Psoas muscle (tissue), 7 donors: ENCODE measurements at regions not wholly inside any gene's neighbourhood (a gene's known extent, or its start where the extent isn't known, plus 50 kb on each side); places are given as distances from the start of the nearest gene placed in this dataset.

ENCODE experiments used
- ATAC-seq, 4 donors: fragments of 200-7000 bp; cut with Tn5 transposase; one replicate each; pipeline ENCODE4 v1.9.1; 2020; ENCODE audit warnings: moderate library complexity in 3 of 4, mild to moderate bottlenecking in 2 of 4
- DNase-seq, 2 donors: peaks; one replicate each; pipeline ENCODE4 v3.0.0-alpha.2; 2020
- H3K27ac ChIP-seq: fragments of 200-600 bp; one replicate; pipeline ENCODE4 v1.8.0; 2022
- H3K27me3 ChIP-seq, 3 donors: fragments of 200-600 bp in 1 of 3; one replicate each; pipeline versions ENCODE4 v1.6.1 to v1.8.0; 2013 to 2022; ENCODE audit warnings: low read length in 2 of 3, mild to moderate bottlenecking in 2 of 3, moderate library complexity in 1 of 3; ENCODE audit not compliant: insufficient read depth in 3 of 3
- H3K36me3 ChIP-seq, 2 donors: fragments of 200-600 bp in 1 of 2; one replicate each; pipeline versions ENCODE4 v1.6.1 to v1.8.0; 2013 to 2022; ENCODE audit warnings: low read depth in 1 of 2, mild to moderate bottlenecking in 1 of 2, moderate library complexity in 1 of 2; ENCODE audit not compliant: insufficient read depth in 1 of 2
- H3K4me1 ChIP-seq: fragments of 200-600 bp; one replicate; pipeline ENCODE4 v1.8.0; 2022
- H3K4me3 ChIP-seq: fragments of 200-600 bp; one replicate; pipeline ENCODE4 v1.8.0; 2022; ENCODE audit warnings: mild to moderate bottlenecking
- H3K9me3 ChIP-seq: fragments of 200-600 bp; one replicate; pipeline ENCODE4 v1.8.0; 2022
- WGBS, 3 donors: extraction: QIAGEN DNeasy Blood & Tissue Kit; methylation state at CpG; one replicate each; pipeline versions ENCODE4 v1.1.6 to v1.1.7; 2013; 5-methylcytosine and 5-hydroxymethylcytosine counted together
- intact Hi-C, 2 donors: fragments of 100-400 bp; cut with DNase I; formaldehyde crosslinking; loops; one replicate each; pipeline versions ENCODE4 v1.11.0 to v1.14.2; 2022
- TF ChIP-seq, protein P1 (sequence below): fragments of 200-600 bp; IDR thresholded peaks from one replicate; pipeline ENCODE4 v1.8.0; 2022; ENCODE audit warnings: antibody characterized with exemption
- donor health status: healthy with polysubstance abuse.
- donor health status: DM: no; HTN: no; CAD: no; lungs with moderate emphysema.
- donor health status: Bipolar disorder and iron deficiency.
- donor health status: healthy.
- donor health status: DM: yes; HTN: yes; CAD: no.
- donor health status: DM: no; HTN: no; CAD: no.
- donor health status: DM: yes; HTN: yes; CAD: no.

GRCh38 chr20:10783707-10784553 is 110.1 kb upstream of the JAG1 start:
- Histone ChIP-seq H3K36me3 (no peaks in the 10 kb centered on the region), H3K4me3 (no peak overlapping the region), H3K27ac (no peak overlapping the region), H3K4me1 (peaks cover 6% of the 10 kb centered on the region), H3K9me3 (no peaks in the 10 kb centered on the region), H3K27me3 (no peaks in the 10 kb centered on the region)
- DNase-seq, result no peak
- TF ChIP-seq, protein P1, sequence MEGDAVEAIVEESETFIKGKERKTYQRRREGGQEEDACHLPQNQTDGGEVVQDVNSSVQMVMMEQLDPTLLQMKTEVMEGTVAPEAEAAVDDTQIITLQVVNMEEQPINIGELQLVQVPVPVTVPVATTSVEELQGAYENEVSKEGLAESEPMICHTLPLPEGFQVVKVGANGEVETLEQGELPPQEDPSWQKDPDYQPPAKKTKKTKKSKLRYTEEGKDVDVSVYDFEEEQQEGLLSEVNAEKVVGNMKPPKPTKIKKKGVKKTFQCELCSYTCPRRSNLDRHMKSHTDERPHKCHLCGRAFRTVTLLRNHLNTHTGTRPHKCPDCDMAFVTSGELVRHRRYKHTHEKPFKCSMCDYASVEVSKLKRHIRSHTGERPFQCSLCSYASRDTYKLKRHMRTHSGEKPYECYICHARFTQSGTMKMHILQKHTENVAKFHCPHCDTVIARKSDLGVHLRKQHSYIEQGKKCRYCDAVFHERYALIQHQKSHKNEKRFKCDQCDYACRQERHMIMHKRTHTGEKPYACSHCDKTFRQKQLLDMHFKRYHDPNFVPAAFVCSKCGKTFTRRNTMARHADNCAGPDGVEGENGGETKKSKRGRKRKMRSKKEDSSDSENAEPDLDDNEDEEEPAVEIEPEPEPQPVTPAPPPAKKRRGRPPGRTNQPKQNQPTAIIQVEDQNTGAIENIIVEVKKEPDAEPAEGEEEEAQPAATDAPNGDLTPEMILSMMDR, result no peak
- no peak for ATAC-seq
- WGBS, 3 donors, result 44 to 69% (median 47%) methylated on average over 4 of the region's 4 CpGs
- intact Hi-C loops, result no loop called here

GRCh38 chr20:10784554-10785183 is 110.9 kb upstream of the JAG1 start:
- DNase-seq, result no peak

DNA sequence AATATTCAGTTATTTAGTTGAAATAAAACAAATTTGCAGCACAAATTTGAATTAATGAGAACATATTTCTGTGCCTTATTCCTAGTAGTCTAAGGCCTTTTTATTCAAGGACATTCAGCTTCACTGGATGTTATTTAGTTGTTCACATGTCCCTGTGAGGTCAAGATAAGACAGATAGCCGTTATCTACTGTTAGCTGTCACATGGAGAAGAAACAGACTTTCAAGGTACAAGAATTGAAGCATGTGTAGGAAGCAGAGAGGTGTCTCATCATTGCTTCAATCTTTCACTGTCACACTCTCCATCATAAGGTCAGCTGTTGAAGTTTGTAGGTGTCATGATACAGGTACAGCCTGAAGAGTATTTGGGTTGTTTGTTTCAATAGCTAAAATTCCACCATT is 112.9 kb upstream of the JAG1 start:
- ATAC-seq (no peak), DNase-seq (no peak)
- H3K27ac ChIP-seq, result no peak overlapping the region
- no peaks in the 10 kb centered on the region for H3K27me3 ChIP-seq
- WGBS, 3 donors, result 84 to 90% (median 88%) methylated on average over 1 of the region's 1 CpG
- intact Hi-C loops, result no loop called here
- TF ChIP-seq, protein P1, result no peak
- H3K9me3 ChIP-seq, result no peaks in the 10 kb centered on the region
- peaks cover 6% of the 10 kb centered on the region for H3K4me1 ChIP-seq
- H3K4me3 ChIP-seq, result no peak overlapping the region
- no peaks in the 10 kb centered on the region for H3K36me3 ChIP-seq

More at GRCh38 chr20:10784554-10785183, 110.9 kb upstream of the JAG1 start:
- Histone ChIP-seq H3K9me3 (no peaks in the 10 kb centered on the region), H3K4me1 (peaks cover 6% of the 10 kb centered on the region), H3K27me3 (no peaks in the 10 kb centered on the region), H3K36me3 (no peaks in the 10 kb centered on the region), H3K4me3 (no peak overlapping the region), H3K27ac (no peak overlapping the region)
- TF ChIP-seq, protein P1, result no peak
- ATAC-seq, result peak in 2 of 4 donors; percentile 37 to 72
- intact Hi-C loops, result no loop called here
- 63 to 81% (median 74%) methylated on average over 6 of the region's 6 CpGs for WGBS, 3 donors

- Histone ChIP-seq H3K9me3 (no peaks in the 10 kb centered on the region), H3K27ac (no peak overlapping the region), H3K36me3 (no peaks in the 10 kb centered on the region), H3K4me3 (no peak overlapping the region), H3K27me3 (no peaks in the 10 kb centered on the region), H3K4me1 (peaks cover 6% of the 10 kb centered on the region)
- no peak for ATAC-seq
- WGBS, 3 donors, result 61 to 88% (median 81%) methylated on average over 2 of the region's 2 CpGs
- no peak for DNase-seq
- TF ChIP-seq, protein P1, result no peak
- intact Hi-C loops, result no loop called here
These were observed 114.3 kb upstream of the JAG1 start for GRCh38 chr20:10788055-10788454.
